OCI-LY1 (cell line): ENCODE measurements at regions not wholly inside any gene's neighbourhood (a gene's known extent, or its start where the extent isn't known, plus 50 kb on each side); places are given as distances from the start of the nearest gene placed in this dataset.

Source experiments
- EZH2 ChIP-seq: fragments of 200-600 bp; sonication (generic), shearing (Covaris generic); IDR thresholded peaks from 2 replicates; pipeline ENCODE4 v1.8.0; 2017; ENCODE audit warnings: borderline replicate concordance, mixed run types, mild to moderate bottlenecking, antibody characterized with exemption, low read length, moderate library complexity, mixed read lengths
- TF ChIP-seq, protein P1 (sequence below): fragments of 200-600 bp; sonication (generic), shearing (Covaris generic); IDR thresholded peaks from 2 replicates; pipeline ENCODE4 v1.5.1; 2017; ENCODE audit warnings: mild to moderate bottlenecking, antibody characterized with exemption, low read length, moderate library complexity, mixed read lengths

DNA sequence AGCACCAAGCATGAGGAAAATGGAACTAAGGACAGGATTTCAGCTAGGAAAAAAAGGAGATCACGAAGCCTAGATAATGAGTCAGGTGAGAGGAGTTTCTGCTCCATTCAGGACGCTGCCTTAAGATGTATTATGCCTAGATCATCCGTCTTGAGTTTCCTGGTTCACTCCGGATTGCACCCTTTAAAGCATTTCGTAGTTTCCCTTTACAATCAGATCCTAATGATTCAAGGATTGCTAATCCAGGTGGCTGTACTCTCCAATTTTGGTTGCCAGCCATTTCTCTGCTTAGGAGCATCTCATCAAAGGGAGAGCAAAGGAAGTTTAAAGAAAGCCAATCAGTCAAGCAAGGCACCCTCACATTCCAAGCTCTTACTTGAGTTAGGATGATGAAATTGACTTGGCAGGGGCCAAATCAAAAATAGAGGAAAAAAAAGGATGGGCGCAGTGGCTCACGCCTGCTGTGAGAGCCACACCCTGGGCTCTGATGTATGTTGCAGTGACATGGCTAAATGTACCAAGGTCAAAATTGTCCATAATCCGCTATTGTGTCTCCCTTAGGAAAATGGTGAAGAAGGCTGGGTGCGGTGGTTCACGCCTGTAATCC is 156.9 kb upstream of the SOD1 start:
- TF ChIP-seq, protein P1, sequence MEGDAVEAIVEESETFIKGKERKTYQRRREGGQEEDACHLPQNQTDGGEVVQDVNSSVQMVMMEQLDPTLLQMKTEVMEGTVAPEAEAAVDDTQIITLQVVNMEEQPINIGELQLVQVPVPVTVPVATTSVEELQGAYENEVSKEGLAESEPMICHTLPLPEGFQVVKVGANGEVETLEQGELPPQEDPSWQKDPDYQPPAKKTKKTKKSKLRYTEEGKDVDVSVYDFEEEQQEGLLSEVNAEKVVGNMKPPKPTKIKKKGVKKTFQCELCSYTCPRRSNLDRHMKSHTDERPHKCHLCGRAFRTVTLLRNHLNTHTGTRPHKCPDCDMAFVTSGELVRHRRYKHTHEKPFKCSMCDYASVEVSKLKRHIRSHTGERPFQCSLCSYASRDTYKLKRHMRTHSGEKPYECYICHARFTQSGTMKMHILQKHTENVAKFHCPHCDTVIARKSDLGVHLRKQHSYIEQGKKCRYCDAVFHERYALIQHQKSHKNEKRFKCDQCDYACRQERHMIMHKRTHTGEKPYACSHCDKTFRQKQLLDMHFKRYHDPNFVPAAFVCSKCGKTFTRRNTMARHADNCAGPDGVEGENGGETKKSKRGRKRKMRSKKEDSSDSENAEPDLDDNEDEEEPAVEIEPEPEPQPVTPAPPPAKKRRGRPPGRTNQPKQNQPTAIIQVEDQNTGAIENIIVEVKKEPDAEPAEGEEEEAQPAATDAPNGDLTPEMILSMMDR: no peak
- TF ChIP-seq EZH2: no peak
